ENCODE measurements at regions not wholly inside any gene's neighbourhood (a gene's known extent, or its start where the extent isn't known, plus 50 kb on each side); places are given as distances from the start of the nearest gene placed in this dataset.

DNA sequence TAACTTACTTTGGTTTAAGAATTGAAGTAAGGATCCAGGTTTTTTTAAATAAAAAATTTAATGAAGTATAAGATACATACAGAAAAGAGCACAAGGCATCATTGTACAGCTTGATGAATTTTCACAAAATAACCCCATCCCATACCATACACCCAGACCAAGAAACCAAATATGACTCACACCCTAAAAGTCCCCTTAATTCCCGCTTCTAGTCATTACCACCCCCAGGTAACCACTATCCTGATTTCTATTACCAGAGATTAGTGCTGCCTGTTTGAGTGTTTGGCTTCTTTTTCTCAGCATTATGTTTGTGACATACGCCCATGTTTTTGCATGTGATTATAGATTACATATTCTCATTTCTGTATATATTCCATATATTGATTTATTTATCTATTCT, 98.5 kb upstream of the HIVEP3 start:
- H4K91ac ChIP-seq (ENCODE audit: insufficient read length, low read depth, low read length) = no peak overlapping the region
- H3K18ac ChIP-seq (ENCODE audit: insufficient read length, low read depth, low read length) = no peak overlapping the region
- no peaks in the 10 kb centered on the region for H3K23me2 ChIP-seq (ENCODE audit: insufficient read length, low read depth, low read length, poor library complexity, severe bottlenecking)
- no peaks in the 10 kb centered on the region for H3K9me3 ChIP-seq (ENCODE audit: control insufficient read depth, low read depth, low read length)
- no peak overlapping the region for H3K27ac ChIP-seq (ENCODE audit: insufficient read length, low read depth, low read length)
- H3T11ph ChIP-seq (ENCODE audit: low read length) = no peak overlapping the region
- no peak overlapping the region for H4K8ac ChIP-seq (replicated peaks; ENCODE audit: insufficient read length, low read depth, low read length)
- H3K23ac ChIP-seq (ENCODE audit: insufficient read length, low read depth, low read length) = no peak overlapping the region
- H4K5ac ChIP-seq (ENCODE audit: insufficient read length, low read depth, low read length) = no peak overlapping the region
- Mint-ChIP-seq H3K4me1 (peaks cover 3% of the 10 kb centered on the region in 2 experiments; a peak in 2 of 4 replicates), H3K27me3 (ENCODE audit: low read depth) (peaks cover 10% of the 10 kb centered on the region), H3K36me3 (ENCODE audit: insufficient read depth in 1 of 3, low read depth in 3 of 3) (no peaks in the 10 kb centered on the region), H3K9me3 (no peaks in the 10 kb centered on the region), H3K27ac (no peak overlapping the region), H3K4me3 (no peak overlapping the region)
- DNase-seq = no peak
- no peaks in the 10 kb centered on the region for H3K4me1 ChIP-seq (ENCODE audit: insufficient read depth, low read length)
- H3K4me2 ChIP-seq (ENCODE audit: insufficient read depth, insufficient read length, low read length) = no peak overlapping the region
- H2BK20ac ChIP-seq (ENCODE audit: low read depth, low read length, poor library complexity, severe bottlenecking) = no peak overlapping the region
- WGBS (ENCODE audit: extremely low coverage, insufficient read length, low lambda C conversion rate) = no CpG with 5 or more reads among the region's 2 CpGs
- TF ChIP-seq, protein P1, sequence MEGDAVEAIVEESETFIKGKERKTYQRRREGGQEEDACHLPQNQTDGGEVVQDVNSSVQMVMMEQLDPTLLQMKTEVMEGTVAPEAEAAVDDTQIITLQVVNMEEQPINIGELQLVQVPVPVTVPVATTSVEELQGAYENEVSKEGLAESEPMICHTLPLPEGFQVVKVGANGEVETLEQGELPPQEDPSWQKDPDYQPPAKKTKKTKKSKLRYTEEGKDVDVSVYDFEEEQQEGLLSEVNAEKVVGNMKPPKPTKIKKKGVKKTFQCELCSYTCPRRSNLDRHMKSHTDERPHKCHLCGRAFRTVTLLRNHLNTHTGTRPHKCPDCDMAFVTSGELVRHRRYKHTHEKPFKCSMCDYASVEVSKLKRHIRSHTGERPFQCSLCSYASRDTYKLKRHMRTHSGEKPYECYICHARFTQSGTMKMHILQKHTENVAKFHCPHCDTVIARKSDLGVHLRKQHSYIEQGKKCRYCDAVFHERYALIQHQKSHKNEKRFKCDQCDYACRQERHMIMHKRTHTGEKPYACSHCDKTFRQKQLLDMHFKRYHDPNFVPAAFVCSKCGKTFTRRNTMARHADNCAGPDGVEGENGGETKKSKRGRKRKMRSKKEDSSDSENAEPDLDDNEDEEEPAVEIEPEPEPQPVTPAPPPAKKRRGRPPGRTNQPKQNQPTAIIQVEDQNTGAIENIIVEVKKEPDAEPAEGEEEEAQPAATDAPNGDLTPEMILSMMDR (conservative IDR thresholded peaks at IDR 0.05) = no peak
- H2AK5ac ChIP-seq (ENCODE audit: insufficient read length, low read length) = no peak overlapping the region
- no peak overlapping the region for H2AFZ ChIP-seq (ENCODE audit: low read length)
- H2BK12ac ChIP-seq (ENCODE audit: insufficient read length, low read depth, low read length) = no peak overlapping the region
- no peak overlapping the region for H2BK120ac ChIP-seq (ENCODE audit: low read depth, low read length, poor library complexity, severe bottlenecking)
- H3K79me1 ChIP-seq (ENCODE audit: insufficient read depth, low read depth, low read length, poor library complexity, severe bottlenecking) = no peaks in the 10 kb centered on the region
- no peak overlapping the region for H3K4ac ChIP-seq (ENCODE audit: low read depth, low read length)
- no peaks in the 10 kb centered on the region for H4K20me1 ChIP-seq (ENCODE audit: control insufficient read depth, insufficient read depth, insufficient read length)
- no peak overlapping the region for H2BK15ac ChIP-seq (ENCODE audit: low read depth, low read length)
- H3K9ac ChIP-seq (ENCODE audit: extremely low read depth, insufficient read length, low read length) = no peak overlapping the region
- no peaks in the 10 kb centered on the region for H3K79me2 ChIP-seq (ENCODE audit: insufficient read depth, low read length)
- no peak overlapping the region for H2BK5ac ChIP-seq (ENCODE audit: insufficient read length, low read length)
- no peak overlapping the region for H3K56ac ChIP-seq (ENCODE audit: insufficient read length, low read depth, low read length)
- H3K27me3 ChIP-seq (ENCODE audit: insufficient read depth, low read length) = no peaks in the 10 kb centered on the region
- no peak overlapping the region for H3K14ac ChIP-seq (ENCODE audit: insufficient read depth, low read length)

Measured in H9 (cell line).